SU-DHL-6 (cell line): ENCODE measurements at regions not wholly inside any gene's neighbourhood (a gene's known extent, or its start where the extent isn't known, plus 50 kb on each side); places are given as distances from the start of the nearest gene placed in this dataset.

Experiments
- H2AFZ ChIP-seq: fragments of 200-600 bp; sonication (generic); 2 replicates; pipeline ENCODE4 v1.6.1; 2014; ENCODE audit warnings: low read depth, mild to moderate bottlenecking, moderate library complexity, mixed read lengths, antibody characterized with exemption, low read length; ENCODE audit not compliant: severe bottlenecking
- H3F3A ChIP-seq: fragments of 200-600 bp; shearing (Covaris generic); 2 replicates; pipeline ENCODE4 v1.6.0; 2016; ENCODE audit warnings: antibody characterized with exemption, mild to moderate bottlenecking; ENCODE audit not compliant: insufficient read depth
- H3K27ac ChIP-seq: fragments of 200-600 bp; sonication (generic); 2 replicates; pipeline ENCODE4 v1.5.1; 2016; ENCODE audit warnings: low read depth, mild to moderate bottlenecking, low read length, moderate library complexity, mixed read lengths
- H3K27me3 ChIP-seq: fragments of 200-600 bp; sonication (generic), shearing (Covaris generic); 2 replicates; pipeline ENCODE4 v1.6.0; 2014; ENCODE audit warnings: mild to moderate bottlenecking, low read length
- H3K36me3 ChIP-seq: fragments of 200-600 bp; sonication (generic); 2 replicates; pipeline ENCODE4 v1.6.1; 2014; ENCODE audit warnings: mild to moderate bottlenecking, low read length, mixed read lengths
- H3K4me2 ChIP-seq: fragments of 300-600, 200-600 bp; shearing (Covaris generic), sonication (generic); 2 replicates; pipeline ENCODE4 v1.6.0; 2014; ENCODE audit warnings: low read length, low read depth, mild to moderate bottlenecking; ENCODE audit not compliant: poor library complexity, severe bottlenecking
- H3K4me3 ChIP-seq: fragments of 200-600 bp; sonication (generic); 2 replicates; pipeline ENCODE4 v1.5.1; 2014; ENCODE audit warnings: antibody characterized with exemption, low read length, mild to moderate bottlenecking, mixed read lengths; ENCODE audit not compliant: insufficient read depth, poor library complexity, severe bottlenecking
- H3K79me2 ChIP-seq: fragments of 200-600 bp; sonication (generic); 2 replicates; pipeline ENCODE4 v1.6.1; 2014; ENCODE audit warnings: mild to moderate bottlenecking, low read length, moderate library complexity; ENCODE audit not compliant: insufficient read depth
- H3K9ac ChIP-seq: fragments of 200-600 bp; sonication (generic); 2 replicates; pipeline ENCODE4 v1.7.0; 2014; ENCODE audit warnings: mild to moderate bottlenecking, low read length
- H3K9me2 ChIP-seq: fragments of 200-600 bp; sonication (generic); replicated peaks from 2 replicates; pipeline ENCODE4 v1.6.1; 2014; ENCODE audit warnings: low read length; ENCODE audit not compliant: insufficient read depth
- H3K9me3 ChIP-seq: fragments of 200-600 bp; sonication (generic); 2 replicates; pipeline ENCODE4 v1.6.1; 2014; ENCODE audit warnings: low read length, mixed read lengths; ENCODE audit not compliant: insufficient read depth
- H4K20me1 ChIP-seq: fragments of 200-600 bp; sonication (generic); 2 replicates; pipeline ENCODE4 v1.6.1; 2014; ENCODE audit warnings: low read depth, mild to moderate bottlenecking, antibody characterized with exemption, low read length, moderate library complexity, mixed read lengths
- EZH2phosphoT487 ChIP-seq: fragments of 200-600 bp; sonication (generic), shearing (Covaris generic); conservative IDR thresholded peaks from 2 replicates; pipeline ENCODE4 v1.6.1; 2018; ENCODE audit warnings: mild to moderate bottlenecking, antibody characterized with exemption, low read length, moderate library complexity, mixed read lengths
- TF ChIP-seq, protein P1 (sequence below): fragments of 200-600 bp; sonication (generic); IDR thresholded peaks from one replicate; pipeline ENCODE4 v1.5.1; 2017; ENCODE audit warnings: antibody characterized with exemption, mild to moderate bottlenecking, low read length, moderate library complexity; ENCODE audit not compliant: insufficient read depth, poor library complexity, severe bottlenecking

- Histone ChIP-seq H3K27ac (no peak overlapping the region), H3K9ac (no peak overlapping the region), H3K9me2 (no peaks in the 10 kb centered on the region), H3K79me2 (no peaks in the 10 kb centered on the region), H2AFZ (no peak overlapping the region), H3K36me3 (no peaks in the 10 kb centered on the region), H3K4me2 (no peak overlapping the region), H3K9me3 (no peaks in the 10 kb centered on the region), H4K20me1 (no peaks in the 10 kb centered on the region), H3F3A (no peaks in the 10 kb centered on the region), H3K27me3 (no peaks in the 10 kb centered on the region), H3K4me3 (no peak overlapping the region)
- TF ChIP-seq EZH2phosphoT487: no peak
- TF ChIP-seq, protein P1, sequence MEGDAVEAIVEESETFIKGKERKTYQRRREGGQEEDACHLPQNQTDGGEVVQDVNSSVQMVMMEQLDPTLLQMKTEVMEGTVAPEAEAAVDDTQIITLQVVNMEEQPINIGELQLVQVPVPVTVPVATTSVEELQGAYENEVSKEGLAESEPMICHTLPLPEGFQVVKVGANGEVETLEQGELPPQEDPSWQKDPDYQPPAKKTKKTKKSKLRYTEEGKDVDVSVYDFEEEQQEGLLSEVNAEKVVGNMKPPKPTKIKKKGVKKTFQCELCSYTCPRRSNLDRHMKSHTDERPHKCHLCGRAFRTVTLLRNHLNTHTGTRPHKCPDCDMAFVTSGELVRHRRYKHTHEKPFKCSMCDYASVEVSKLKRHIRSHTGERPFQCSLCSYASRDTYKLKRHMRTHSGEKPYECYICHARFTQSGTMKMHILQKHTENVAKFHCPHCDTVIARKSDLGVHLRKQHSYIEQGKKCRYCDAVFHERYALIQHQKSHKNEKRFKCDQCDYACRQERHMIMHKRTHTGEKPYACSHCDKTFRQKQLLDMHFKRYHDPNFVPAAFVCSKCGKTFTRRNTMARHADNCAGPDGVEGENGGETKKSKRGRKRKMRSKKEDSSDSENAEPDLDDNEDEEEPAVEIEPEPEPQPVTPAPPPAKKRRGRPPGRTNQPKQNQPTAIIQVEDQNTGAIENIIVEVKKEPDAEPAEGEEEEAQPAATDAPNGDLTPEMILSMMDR: no peak
These were observed 372.1 kb downstream of the RAB28 start for GRCh38 chr4:13112030-13112429.

- no peak overlapping the region for H3K27ac ChIP-seq
- H3F3A ChIP-seq: no peaks in the 10 kb centered on the region
- H3K4me3 ChIP-seq: no peak overlapping the region
- H4K20me1 ChIP-seq: no peaks in the 10 kb centered on the region
- no peak overlapping the region for H2AFZ ChIP-seq
- no peak overlapping the region for H3K9ac ChIP-seq
- H3K9me3 ChIP-seq: no peaks in the 10 kb centered on the region
- no peaks in the 10 kb centered on the region for H3K79me2 ChIP-seq
- H3K9me2 ChIP-seq: no peaks in the 10 kb centered on the region
- TF ChIP-seq EZH2phosphoT487: no peak
- TF ChIP-seq, protein P1: no peak
- no peaks in the 10 kb centered on the region for H3K36me3 ChIP-seq
- no peaks in the 10 kb centered on the region for H3K27me3 ChIP-seq
- no peak overlapping the region for H3K4me2 ChIP-seq
These were observed 374.6 kb downstream of the RAB28 start for GRCh38 chr4:13109536-13109935.

DNA sequence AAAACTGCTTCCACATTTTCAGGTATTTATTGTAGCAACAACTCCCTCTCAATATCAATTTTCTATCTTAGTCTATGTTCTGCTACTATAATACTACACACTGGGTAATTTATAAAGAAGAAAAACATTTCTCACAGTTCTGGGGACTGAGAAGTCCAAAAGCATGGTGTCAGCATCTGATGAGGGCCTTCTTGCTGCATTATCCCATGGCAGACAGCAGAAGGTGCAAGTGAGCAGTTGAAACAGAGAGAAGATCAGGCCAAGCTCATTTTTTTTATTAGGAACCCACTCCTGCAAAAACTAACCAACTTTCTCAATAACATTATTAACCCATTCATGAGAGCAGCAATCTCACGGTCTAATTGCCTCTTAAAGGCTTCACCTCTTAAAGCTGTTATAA lies 376.0 kb downstream of the RAB28 start:
- Histone ChIP-seq H3K9me2 (no peaks in the 10 kb centered on the region), H3K27ac (no peak overlapping the region), H3K4me3 (no peak overlapping the region), H2AFZ (no peak overlapping the region), H3K36me3 (no peaks in the 10 kb centered on the region), H3K9me3 (no peaks in the 10 kb centered on the region), H4K20me1 (no peaks in the 10 kb centered on the region), H3K4me2 (no peak overlapping the region), H3K79me2 (no peaks in the 10 kb centered on the region), H3K9ac (no peak overlapping the region), H3K27me3 (no peaks in the 10 kb centered on the region), H3F3A (no peaks in the 10 kb centered on the region)
- no peak for TF ChIP-seq EZH2phosphoT487
- TF ChIP-seq, protein P1: no peak
